Neural cell (in vitro differentiated cells): ENCODE measurements at regions not wholly inside any gene's neighbourhood (a gene's known extent, or its start where the extent isn't known, plus 50 kb on each side); places are given as distances from the start of the nearest gene placed in this dataset.

Experiments used
- EP300 ChIP-seq: fragments of 450-650 bp; conservative IDR thresholded peaks from 2 replicates; pipeline ENCODE4 v1.6.1; 2014; ENCODE audit warnings: antibody characterized with exemption, mild to moderate bottlenecking, moderate library complexity; ENCODE audit not compliant: poor library complexity, severe bottlenecking
- EZH2 ChIP-seq: fragments of 200-600, 300-800 bp; shearing (Covaris generic), sonication (generic); IDR thresholded peaks from 2 replicates; pipeline ENCODE4 v1.6.1; 2014; ENCODE audit warnings: antibody characterized with exemption, low read length, borderline replicate concordance, mild to moderate bottlenecking; ENCODE audit not compliant: insufficient read depth, poor library complexity, severe bottlenecking
- SMC3 ChIP-seq: fragments of 450-650 bp; conservative IDR thresholded peaks from 2 replicates; pipeline ENCODE4 v1.6.1; 2014; ENCODE audit warnings: antibody characterized with exemption, mild to moderate bottlenecking, moderate library complexity; ENCODE audit not compliant: poor library complexity
- TF ChIP-seq, protein P1 (sequence below): fragments of 450-650 bp; IDR thresholded peaks from 2 replicates; pipeline ENCODE4 v1.5.1; 2014; ENCODE audit warnings: antibody characterized with exemption, mild to moderate bottlenecking, moderate library complexity; ENCODE audit not compliant: poor library complexity, severe bottlenecking

DNA sequence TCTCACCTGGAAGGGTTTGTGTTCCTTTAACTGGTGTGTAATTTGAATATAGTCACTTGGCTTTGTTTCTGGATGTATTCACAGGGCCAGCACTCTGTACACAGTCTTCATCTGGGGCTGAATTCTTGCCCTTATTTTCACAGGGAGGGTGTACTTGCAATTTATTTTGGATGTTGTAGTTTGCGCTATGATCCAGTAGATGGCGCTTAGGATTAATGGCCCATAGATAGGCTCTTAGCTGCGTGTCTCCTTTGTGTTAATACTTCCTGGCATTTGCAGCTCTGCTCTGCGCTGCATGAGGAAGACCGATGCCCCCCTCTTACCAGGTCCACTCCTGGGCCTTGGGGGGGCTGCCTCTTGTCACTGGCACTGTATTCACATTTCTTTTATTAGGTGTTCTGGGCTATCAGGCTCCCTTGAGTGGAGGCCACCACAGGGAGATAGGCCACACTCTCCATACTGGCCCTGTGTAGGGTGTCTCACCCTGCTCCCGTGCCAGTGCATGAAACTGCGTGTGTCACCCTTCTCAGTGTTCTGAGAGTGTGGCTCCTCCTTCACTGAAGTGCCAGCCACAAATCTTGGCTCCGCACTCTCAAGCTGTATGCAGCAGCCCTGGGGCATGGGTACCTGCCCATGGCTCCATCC is 562.2 kb downstream of the ZIC3 start:
- TF ChIP-seq, protein P1, sequence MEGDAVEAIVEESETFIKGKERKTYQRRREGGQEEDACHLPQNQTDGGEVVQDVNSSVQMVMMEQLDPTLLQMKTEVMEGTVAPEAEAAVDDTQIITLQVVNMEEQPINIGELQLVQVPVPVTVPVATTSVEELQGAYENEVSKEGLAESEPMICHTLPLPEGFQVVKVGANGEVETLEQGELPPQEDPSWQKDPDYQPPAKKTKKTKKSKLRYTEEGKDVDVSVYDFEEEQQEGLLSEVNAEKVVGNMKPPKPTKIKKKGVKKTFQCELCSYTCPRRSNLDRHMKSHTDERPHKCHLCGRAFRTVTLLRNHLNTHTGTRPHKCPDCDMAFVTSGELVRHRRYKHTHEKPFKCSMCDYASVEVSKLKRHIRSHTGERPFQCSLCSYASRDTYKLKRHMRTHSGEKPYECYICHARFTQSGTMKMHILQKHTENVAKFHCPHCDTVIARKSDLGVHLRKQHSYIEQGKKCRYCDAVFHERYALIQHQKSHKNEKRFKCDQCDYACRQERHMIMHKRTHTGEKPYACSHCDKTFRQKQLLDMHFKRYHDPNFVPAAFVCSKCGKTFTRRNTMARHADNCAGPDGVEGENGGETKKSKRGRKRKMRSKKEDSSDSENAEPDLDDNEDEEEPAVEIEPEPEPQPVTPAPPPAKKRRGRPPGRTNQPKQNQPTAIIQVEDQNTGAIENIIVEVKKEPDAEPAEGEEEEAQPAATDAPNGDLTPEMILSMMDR, result peak; percentile 73
- no peak for TF ChIP-seq EZH2
- TF ChIP-seq SMC3, result peak; percentile 71
- TF ChIP-seq EP300, result no peak
